Liver (tissue), 8 donors: ENCODE measurements at regions not wholly inside any gene's neighbourhood (a gene's known extent, or its start where the extent isn't known, plus 50 kb on each side); places are given as distances from the start of the nearest gene placed in this dataset.

Experiments used
- DNase-seq: peaks from one replicate; pipeline ENCODE4 v3.0.0-alpha.2; 2017; ENCODE audit warnings: low spot score
- H3K27ac ChIP-seq, 2 donors: one replicate each; pipeline ENCODE4 v1.7.0; 2013; ENCODE audit warnings: inconsistent platforms in 2 of 2, low read length in 2 of 2, control low read depth in 1 of 2, low read depth in 1 of 2, mild to moderate bottlenecking in 1 of 2
- H3K27me3 ChIP-seq, 4 donors: one replicate each; pipeline versions ENCODE4 v1.6.1 to v1.7.0; 2013; ENCODE audit warnings: low read length in 3 of 4, inconsistent platforms in 1 of 4, mild to moderate bottlenecking in 1 of 4, moderate library complexity in 1 of 4; ENCODE audit not compliant: control insufficient read depth in 4 of 4, insufficient read depth in 4 of 4
- H3K36me3 ChIP-seq, 4 donors: one replicate each; pipeline versions ENCODE4 v1.6.1 to v1.7.0; 2013; ENCODE audit warnings: low read length in 3 of 4, mild to moderate bottlenecking in 3 of 4, low read depth in 1 of 4, moderate library complexity in 1 of 4; ENCODE audit not compliant: control insufficient read depth in 4 of 4, insufficient read depth in 3 of 4
- H3K4me1 ChIP-seq, 4 donors: one replicate each; pipeline versions ENCODE4 v1.6.1 to v1.7.0; 2013; ENCODE audit warnings: low read length in 3 of 4, mild to moderate bottlenecking in 3 of 4, moderate library complexity in 1 of 4; ENCODE audit not compliant: control insufficient read depth in 4 of 4, insufficient read depth in 4 of 4
- H3K4me3 ChIP-seq, 3 donors: one replicate each; pipeline versions ENCODE4 v1.6.1 to v1.7.0; 2013; ENCODE audit warnings: low read length in 3 of 3, control low read depth in 1 of 3, low read depth in 1 of 3, mild to moderate bottlenecking in 1 of 3
- H3K9ac ChIP-seq, 2 donors: one replicate each; pipeline ENCODE4 v1.7.0; 2013; ENCODE audit warnings: low read length in 2 of 2, mild to moderate bottlenecking in 2 of 2, moderate library complexity in 2 of 2, control low read depth in 1 of 2, low read depth in 1 of 2
- H3K9me3 ChIP-seq, 4 donors: one replicate each; pipeline versions ENCODE4 v1.6.1 to v1.7.0; 2013; ENCODE audit warnings: low read length in 3 of 4; ENCODE audit not compliant: control insufficient read depth in 4 of 4
- EGR1 ChIP-seq, 2 donors: IDR thresholded peaks; 2 replicates each; pipeline ENCODE4 v1.6.1; 2016 to 2018; ENCODE audit warnings: antibody characterized with exemption in 2 of 2, low read depth in 2 of 2
- FOXA2 ChIP-seq: IDR thresholded peaks from 2 replicates; pipeline ENCODE4 v1.6.1; 2016; ENCODE audit warnings: antibody characterized with exemption
- GABPA ChIP-seq, 2 donors: IDR thresholded peaks in 1 of 2; conservative IDR thresholded peaks in 1 of 2; 2 replicates each; pipeline ENCODE4 v1.6.1; 2016; ENCODE audit warnings: antibody characterized with exemption in 2 of 2, mild to moderate bottlenecking in 1 of 2, moderate library complexity in 1 of 2
- HNF4A ChIP-seq, 2 donors: conservative IDR thresholded peaks; 2 replicates each; pipeline ENCODE4 v1.6.1; 2016; ENCODE audit warnings: antibody characterized with exemption in 2 of 2, mild to moderate bottlenecking in 2 of 2
- HNF4G ChIP-seq: IDR thresholded peaks from 2 replicates; pipeline ENCODE4 v1.6.1; 2016; ENCODE audit warnings: antibody characterized with exemption
- JUND ChIP-seq, 2 donors: IDR thresholded peaks; 2 replicates each; pipeline ENCODE4 v1.6.1; 2016; ENCODE audit warnings: antibody characterized with exemption in 2 of 2
- NR2F2 ChIP-seq: IDR thresholded peaks from 2 replicates; pipeline ENCODE4 v1.6.1; 2016; ENCODE audit warnings: antibody characterized with exemption
- RAD21 ChIP-seq, 2 donors: IDR thresholded peaks; 2 replicates each; pipeline ENCODE4 v1.6.1; 2016; ENCODE audit warnings: antibody characterized with exemption in 2 of 2, mild to moderate bottlenecking in 2 of 2
- RXRA ChIP-seq, 2 donors: IDR thresholded peaks; 2 replicates each; pipeline ENCODE4 v1.6.1; 2017 to 2018; ENCODE audit warnings: antibody characterized with exemption in 2 of 2, mild to moderate bottlenecking in 1 of 2
- TAF1 ChIP-seq: conservative IDR thresholded peaks from 2 replicates; pipeline ENCODE4 v1.6.1; 2016; ENCODE audit warnings: antibody characterized with exemption, mild to moderate bottlenecking
- YY1 ChIP-seq: IDR thresholded peaks from 2 replicates; pipeline ENCODE4 v1.6.1; 2016; ENCODE audit warnings: antibody characterized with exemption, mild to moderate bottlenecking
- WGBS: extraction: QIAGEN DNeasy Blood & Tissue Kit; methylation state at CpG from one replicate; pipeline ENCODE4 v1.1.7; 2013; 5-methylcytosine and 5-hydroxymethylcytosine counted together
- TF ChIP-seq, protein P1 (sequence below): fragments of 150-350 bp; IDR thresholded peaks from 2 replicates; pipeline ENCODE4 v1.5.1; 2017; ENCODE audit warnings: improper control_type of control experiment, low read depth, low read length; ENCODE audit not compliant: missing input control
- TF ChIP-seq, protein P2 (sequence below): IDR thresholded peaks from 2 replicates; pipeline ENCODE4 v1.6.1; 2016; ENCODE audit warnings: antibody characterized with exemption
- TF ChIP-seq, protein P3 (sequence below): IDR thresholded peaks from 2 replicates; pipeline ENCODE4 v1.6.1; 2016; ENCODE audit warnings: antibody characterized with exemption
- TF ChIP-seq, protein P4 (sequence below): IDR thresholded peaks from 2 replicates; pipeline ENCODE4 v1.6.1; 2016; ENCODE audit warnings: antibody characterized with exemption, mild to moderate bottlenecking
- TF ChIP-seq, protein P5 (sequence below): IDR thresholded peaks from 2 replicates; pipeline ENCODE4 v1.6.1; 2016; ENCODE audit warnings: antibody characterized with exemption
- donor health status: healthy.
- donor health status: healthy.
- donor health status: healthy.
- donor health status: healthy.
- donor health status: healthy.

DNA sequence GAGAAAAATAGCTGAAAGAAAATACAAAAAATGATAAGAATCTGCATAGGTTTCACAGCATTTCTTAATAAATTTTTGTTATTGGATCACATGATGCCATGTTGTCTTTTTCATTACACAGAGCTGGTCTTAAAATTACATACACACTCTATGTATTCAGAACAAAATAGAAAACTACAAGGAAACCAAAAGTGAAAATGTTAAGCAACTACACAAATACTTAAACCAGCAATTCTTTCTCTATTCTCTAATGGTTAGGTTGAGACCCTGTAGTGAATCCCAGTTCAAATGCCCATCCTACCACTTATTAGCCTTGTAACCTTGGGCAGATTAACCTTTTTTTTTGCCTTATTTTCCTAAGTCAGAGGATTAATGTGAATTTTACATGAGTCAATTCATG is 2311.2 kb downstream of the PCDH7 start:
- no peaks in the 10 kb centered on the region for H3K36me3 ChIP-seq
- TF ChIP-seq TAF1 (no peak), GABPA (IDR thresholded peaks at IDR 0.05 in 1 of 2, conservative IDR thresholded peaks at IDR 0.05 in 1 of 2) (no peak), NR2F2 (no peak), HNF4G (no peak), HNF4A (conservative IDR thresholded peaks at IDR 0.05) (no peak), RAD21 (IDR thresholded peaks at IDR 0.05) (no peak), YY1 (no peak), FOXA2 (no peak)
- TF ChIP-seq, protein P1, sequence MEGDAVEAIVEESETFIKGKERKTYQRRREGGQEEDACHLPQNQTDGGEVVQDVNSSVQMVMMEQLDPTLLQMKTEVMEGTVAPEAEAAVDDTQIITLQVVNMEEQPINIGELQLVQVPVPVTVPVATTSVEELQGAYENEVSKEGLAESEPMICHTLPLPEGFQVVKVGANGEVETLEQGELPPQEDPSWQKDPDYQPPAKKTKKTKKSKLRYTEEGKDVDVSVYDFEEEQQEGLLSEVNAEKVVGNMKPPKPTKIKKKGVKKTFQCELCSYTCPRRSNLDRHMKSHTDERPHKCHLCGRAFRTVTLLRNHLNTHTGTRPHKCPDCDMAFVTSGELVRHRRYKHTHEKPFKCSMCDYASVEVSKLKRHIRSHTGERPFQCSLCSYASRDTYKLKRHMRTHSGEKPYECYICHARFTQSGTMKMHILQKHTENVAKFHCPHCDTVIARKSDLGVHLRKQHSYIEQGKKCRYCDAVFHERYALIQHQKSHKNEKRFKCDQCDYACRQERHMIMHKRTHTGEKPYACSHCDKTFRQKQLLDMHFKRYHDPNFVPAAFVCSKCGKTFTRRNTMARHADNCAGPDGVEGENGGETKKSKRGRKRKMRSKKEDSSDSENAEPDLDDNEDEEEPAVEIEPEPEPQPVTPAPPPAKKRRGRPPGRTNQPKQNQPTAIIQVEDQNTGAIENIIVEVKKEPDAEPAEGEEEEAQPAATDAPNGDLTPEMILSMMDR, result no peak
- TF ChIP-seq, protein P2, sequence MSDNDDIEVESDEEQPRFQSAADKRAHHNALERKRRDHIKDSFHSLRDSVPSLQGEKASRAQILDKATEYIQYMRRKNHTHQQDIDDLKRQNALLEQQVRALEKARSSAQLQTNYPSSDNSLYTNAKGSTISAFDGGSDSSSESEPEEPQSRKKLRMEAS, result no peak
- H3K27ac ChIP-seq, result no peak overlapping the region
- H3K9me3 ChIP-seq, result no peaks in the 10 kb centered on the region
- no peak for DNase-seq
- H3K27me3 ChIP-seq, result no peaks in the 10 kb centered on the region
- no peak overlapping the region for H3K9ac ChIP-seq
- H3K4me3 ChIP-seq, result no peak overlapping the region
- no peaks in the 10 kb centered on the region for H3K4me1 ChIP-seq

DNA sequence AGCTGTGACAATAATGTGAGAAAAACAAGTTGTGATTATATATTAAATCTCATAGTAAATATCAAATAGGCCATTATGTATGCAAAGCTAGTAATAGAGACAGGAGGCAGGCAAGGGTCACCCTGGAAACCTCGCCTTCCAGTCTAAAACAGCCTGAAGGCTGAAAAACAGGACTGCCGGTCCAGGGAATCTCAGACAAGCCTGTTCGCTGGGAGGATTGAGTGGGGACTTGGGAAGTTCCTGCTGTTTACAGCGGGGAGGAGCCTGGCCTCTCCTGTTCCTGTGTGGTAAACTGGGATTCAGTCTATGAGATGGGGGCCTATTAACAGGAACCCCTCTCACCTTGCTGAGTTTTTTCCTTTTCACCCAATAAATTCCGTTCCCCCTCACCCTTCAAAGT is 2317.3 kb downstream of the PCDH7 start:
- DNase-seq, result no peak
- no peak overlapping the region for H3K4me3 ChIP-seq
- no peak overlapping the region for H3K27ac ChIP-seq
- TF ChIP-seq EGR1 (IDR thresholded peaks at IDR 0.05; ENCODE audit: low read depth in 2 of 2) (no peak), NR2F2 (no peak), RAD21 (IDR thresholded peaks at IDR 0.05) (no peak), JUND (IDR thresholded peaks at IDR 0.05) (no peak), YY1 (no peak), RXRA (IDR thresholded peaks at IDR 0.05) (no peak), HNF4A (conservative IDR thresholded peaks at IDR 0.05) (no peak), GABPA (IDR thresholded peaks at IDR 0.05 in 1 of 2, conservative IDR thresholded peaks at IDR 0.05 in 1 of 2) (no peak), TAF1 (no peak)
- TF ChIP-seq, protein P3, sequence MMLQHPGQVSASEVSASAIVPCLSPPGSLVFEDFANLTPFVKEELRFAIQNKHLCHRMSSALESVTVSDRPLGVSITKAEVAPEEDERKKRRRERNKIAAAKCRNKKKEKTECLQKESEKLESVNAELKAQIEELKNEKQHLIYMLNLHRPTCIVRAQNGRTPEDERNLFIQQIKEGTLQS, result no peak
- TF ChIP-seq, protein P4, sequence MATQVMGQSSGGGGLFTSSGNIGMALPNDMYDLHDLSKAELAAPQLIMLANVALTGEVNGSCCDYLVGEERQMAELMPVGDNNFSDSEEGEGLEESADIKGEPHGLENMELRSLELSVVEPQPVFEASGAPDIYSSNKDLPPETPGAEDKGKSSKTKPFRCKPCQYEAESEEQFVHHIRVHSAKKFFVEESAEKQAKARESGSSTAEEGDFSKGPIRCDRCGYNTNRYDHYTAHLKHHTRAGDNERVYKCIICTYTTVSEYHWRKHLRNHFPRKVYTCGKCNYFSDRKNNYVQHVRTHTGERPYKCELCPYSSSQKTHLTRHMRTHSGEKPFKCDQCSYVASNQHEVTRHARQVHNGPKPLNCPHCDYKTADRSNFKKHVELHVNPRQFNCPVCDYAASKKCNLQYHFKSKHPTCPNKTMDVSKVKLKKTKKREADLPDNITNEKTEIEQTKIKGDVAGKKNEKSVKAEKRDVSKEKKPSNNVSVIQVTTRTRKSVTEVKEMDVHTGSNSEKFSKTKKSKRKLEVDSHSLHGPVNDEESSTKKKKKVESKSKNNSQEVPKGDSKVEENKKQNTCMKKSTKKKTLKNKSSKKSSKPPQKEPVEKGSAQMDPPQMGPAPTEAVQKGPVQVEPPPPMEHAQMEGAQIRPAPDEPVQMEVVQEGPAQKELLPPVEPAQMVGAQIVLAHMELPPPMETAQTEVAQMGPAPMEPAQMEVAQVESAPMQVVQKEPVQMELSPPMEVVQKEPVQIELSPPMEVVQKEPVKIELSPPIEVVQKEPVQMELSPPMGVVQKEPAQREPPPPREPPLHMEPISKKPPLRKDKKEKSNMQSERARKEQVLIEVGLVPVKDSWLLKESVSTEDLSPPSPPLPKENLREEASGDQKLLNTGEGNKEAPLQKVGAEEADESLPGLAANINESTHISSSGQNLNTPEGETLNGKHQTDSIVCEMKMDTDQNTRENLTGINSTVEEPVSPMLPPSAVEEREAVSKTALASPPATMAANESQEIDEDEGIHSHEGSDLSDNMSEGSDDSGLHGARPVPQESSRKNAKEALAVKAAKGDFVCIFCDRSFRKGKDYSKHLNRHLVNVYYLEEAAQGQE, result no peak
- TF ChIP-seq, protein P5, sequence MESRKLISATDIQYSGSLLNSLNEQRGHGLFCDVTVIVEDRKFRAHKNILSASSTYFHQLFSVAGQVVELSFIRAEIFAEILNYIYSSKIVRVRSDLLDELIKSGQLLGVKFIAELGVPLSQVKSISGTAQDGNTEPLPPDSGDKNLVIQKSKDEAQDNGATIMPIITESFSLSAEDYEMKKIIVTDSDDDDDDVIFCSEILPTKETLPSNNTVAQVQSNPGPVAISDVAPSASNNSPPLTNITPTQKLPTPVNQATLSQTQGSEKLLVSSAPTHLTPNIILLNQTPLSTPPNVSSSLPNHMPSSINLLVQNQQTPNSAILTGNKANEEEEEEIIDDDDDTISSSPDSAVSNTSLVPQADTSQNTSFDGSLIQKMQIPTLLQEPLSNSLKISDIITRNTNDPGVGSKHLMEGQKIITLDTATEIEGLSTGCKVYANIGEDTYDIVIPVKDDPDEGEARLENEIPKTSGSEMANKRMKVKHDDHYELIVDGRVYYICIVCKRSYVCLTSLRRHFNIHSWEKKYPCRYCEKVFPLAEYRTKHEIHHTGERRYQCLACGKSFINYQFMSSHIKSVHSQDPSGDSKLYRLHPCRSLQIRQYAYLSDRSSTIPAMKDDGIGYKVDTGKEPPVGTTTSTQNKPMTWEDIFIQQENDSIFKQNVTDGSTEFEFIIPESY, result no peak
- H3K9me3 ChIP-seq, result no peaks in the 10 kb centered on the region
- no peaks in the 10 kb centered on the region for H3K4me1 ChIP-seq
- H3K27me3 ChIP-seq, result no peaks in the 10 kb centered on the region
- no peak overlapping the region for H3K9ac ChIP-seq
- WGBS, result 70% methylated on average over 5 of the region's 5 CpGs
- H3K36me3 ChIP-seq, result no peaks in the 10 kb centered on the region
